HEK293T (cell line): ENCODE measurements at regions not wholly inside any gene's neighbourhood (a gene's known extent, or its start where the extent isn't known, plus 50 kb on each side); places are given as distances from the start of the nearest gene placed in this dataset.

Experiments used
- CTCF ChIA-PET: fragments of 350-600 bp; formaldehyde crosslinking; extraction: SDS; loops from one replicate; lab custom pipeline; 2021; ENCODE audit warnings: antibody characterized with exemption, inconsistent platforms; lab: Yijun Ruan, JAX
- POLR2A ChIA-PET: fragments of 350-600 bp; formaldehyde crosslinking; extraction: SDS; loops from one replicate; lab custom pipeline; 2020; ENCODE audit warnings: antibody characterized with exemption, inconsistent platforms; lab: Yijun Ruan, JAX
- DNase-seq: peaks from one replicate; pipeline ENCODE4 v3.0.0; 2012; ENCODE audit warnings: mixed read lengths; ENCODE audit errors: extremely low spot score
- ARNT ChIP-seq: fragments of 450-650 bp; IDR thresholded peaks from 2 replicates; pipeline ENCODE4 v1.6.1; 2017; ENCODE audit warnings: mild to moderate bottlenecking
- BHLHE40 ChIP-seq: fragments of 450-650 bp; IDR thresholded peaks from 2 replicates; pipeline ENCODE4 v1.6.1; 2016; ENCODE audit warnings: mild to moderate bottlenecking, moderate library complexity, borderline replicate concordance
- CTBP1 ChIP-seq: fragments of 450-650 bp; IDR thresholded peaks from 2 replicates; pipeline ENCODE4 v1.6.1; 2016; ENCODE audit warnings: borderline replicate concordance
- ELF4 ChIP-seq: fragments of 450-650 bp; IDR thresholded peaks from 2 replicates; pipeline ENCODE4 v1.6.1; 2017; ENCODE audit warnings: antibody characterized with exemption
- FOXA1 ChIP-seq: fragments of 450-650 bp; IDR thresholded peaks from 2 replicates; pipeline ENCODE4 v1.6.1; 2016; ENCODE audit warnings: mild to moderate bottlenecking
- FOXK2 ChIP-seq: fragments of 450-650 bp; IDR thresholded peaks from 2 replicates; pipeline ENCODE4 v1.6.1; 2016; ENCODE audit warnings: mild to moderate bottlenecking
- FOXM1 ChIP-seq: fragments of 450-650 bp; IDR thresholded peaks from 2 replicates; pipeline ENCODE4 v1.6.1; 2017; ENCODE audit warnings: mild to moderate bottlenecking, borderline replicate concordance
- HDGF ChIP-seq: fragments of 450-650 bp; IDR thresholded peaks from 2 replicates; pipeline ENCODE4 v1.6.1; 2017; ENCODE audit warnings: antibody characterized with exemption, borderline replicate concordance
- L3MBTL2 ChIP-seq: fragments of 450-650 bp; conservative IDR thresholded peaks from 2 replicates; pipeline ENCODE4 v1.6.1; 2016; ENCODE audit warnings: mild to moderate bottlenecking
- LEF1 ChIP-seq: fragments of 450-650 bp; IDR thresholded peaks from 2 replicates; pipeline ENCODE4 v1.6.1; 2017; ENCODE audit warnings: mild to moderate bottlenecking, borderline replicate concordance
- NFRKB ChIP-seq: fragments of 450-650 bp; IDR thresholded peaks from 2 replicates; pipeline ENCODE4 v1.6.1; 2016; ENCODE audit warnings: mild to moderate bottlenecking, moderate library complexity
- PKNOX1 ChIP-seq: fragments of 450-650 bp; IDR thresholded peaks from 2 replicates; pipeline ENCODE4 v1.6.1; 2016
- SP1 ChIP-seq: fragments of 450-650 bp; IDR thresholded peaks from 2 replicates; pipeline ENCODE4 v1.6.1; 2017
- SUZ12 ChIP-seq: fragments of 450-650 bp; IDR thresholded peaks from 2 replicates; pipeline ENCODE4 v1.6.1; 2016; ENCODE audit warnings: mild to moderate bottlenecking
- TARDBP ChIP-seq: fragments of 450-650 bp; IDR thresholded peaks from 2 replicates; pipeline ENCODE4 v1.6.1; 2016
- ZNF384 ChIP-seq: fragments of 450-650 bp; IDR thresholded peaks from 2 replicates; pipeline ENCODE4 v1.6.1; 2016

- TF ChIP-seq NFRKB (no peak), LEF1 (no peak), BHLHE40 (no peak), L3MBTL2 (no peak), CTBP1 (no peak), ZNF384 (no peak), FOXM1 (no peak), SUZ12 (no peak), FOXK2 (no peak), ARNT (no peak), TARDBP (no peak), HDGF (no peak), SP1 (no peak), ELF4 (no peak), FOXA1 (no peak), PKNOX1 (no peak)
- ChIA-PET CTCF (no interaction called here), POLR2A (no interaction called here)
- DNase-seq, result no peak
Measured at GRCh38 chr5:18299166-18299565, 664.9 kb downstream of the TAF11L14 start.

- POLR2A ChIA-PET, result no interaction called here
- CTCF ChIA-PET, result interaction anchor here (0.5 to 4.1 kb wide), 4 partner anchors 192 to 1116 kb away, joined by 3 to 41 read pairs (median 4); no protein-coding TSS in a partner anchor
- peak; percentile 40 for DNase-seq
- TF ChIP-seq ELF4, result no peak
- no peak for TF ChIP-seq ZNF384
- no peak for TF ChIP-seq NFRKB
- TF ChIP-seq FOXK2, result no peak
- no peak for TF ChIP-seq TARDBP
- no peak for TF ChIP-seq SUZ12
- TF ChIP-seq LEF1, result no peak
- TF ChIP-seq BHLHE40, result no peak
- TF ChIP-seq L3MBTL2, result no peak
- TF ChIP-seq FOXM1, result no peak
- TF ChIP-seq PKNOX1, result no peak
- no peak for TF ChIP-seq HDGF
- no peak for TF ChIP-seq ARNT
- no peak for TF ChIP-seq FOXA1
- no peak for TF ChIP-seq CTBP1
- TF ChIP-seq SP1, result no peak
Measured at GRCh38 chr5:18305288-18305924, 671.1 kb downstream of the TAF11L14 start.

GRCh38 chr5:18311266-18311665, 677.0 kb downstream of the TAF11L14 start:
- TF ChIP-seq TARDBP, result no peak
- TF ChIP-seq BHLHE40, result no peak
- TF ChIP-seq LEF1, result no peak
- TF ChIP-seq ELF4, result no peak
- TF ChIP-seq L3MBTL2, result no peak
- TF ChIP-seq PKNOX1, result no peak
- no peak for TF ChIP-seq HDGF
- DNase-seq, result no peak
- ChIA-PET CTCF (interaction anchor here (0.6 kb wide), 1 partner anchor 1117 kb away, joined by 3 read pairs; no protein-coding TSS in a partner anchor), POLR2A (no interaction called here)

- no peak for DNase-seq
- CTCF ChIA-PET, result no interaction called here
- POLR2A ChIA-PET, result no interaction called here
- TF ChIP-seq FOXM1 (no peak), ARNT (no peak), FOXA1 (no peak), BHLHE40 (no peak), FOXK2 (no peak), L3MBTL2 (no peak), ELF4 (no peak), PKNOX1 (no peak), SUZ12 (no peak), HDGF (no peak), ZNF384 (no peak), NFRKB (no peak)
Measured at GRCh38 chr5:18312016-18312415, 677.8 kb downstream of the TAF11L14 start.

GRCh38 chr5:18314192-18314778, 680.0 kb downstream of the TAF11L14 start:
- CTCF ChIA-PET, result interaction anchor here (1.4 kb wide), 1 partner anchor 1098 kb away, joined by 5 read pairs; no protein-coding TSS in a partner anchor
- DNase-seq, result no peak
- TF ChIP-seq FOXM1, result no peak
- POLR2A ChIA-PET, result no interaction called here
